Right lobe of liver (tissue), 6 donors: ENCODE measurements at regions not wholly inside any gene's neighbourhood (a gene's known extent, or its start where the extent isn't known, plus 50 kb on each side); places are given as distances from the start of the nearest gene placed in this dataset.

ENCODE experiments used
- ATAC-seq, 4 donors: fragments of 200-7000 bp; cut with Tn5 transposase; one replicate each; pipeline ENCODE4 v1.9.1; 2020; ENCODE audit warnings: mild to moderate bottlenecking in 4 of 4, moderate library complexity in 4 of 4
- DNase-seq, 3 donors: peaks; one replicate each; pipeline ENCODE4 v3.0.0-alpha.2; 2020
- H3K27ac ChIP-seq, 3 donors: fragments of 200-600 bp; one replicate each; pipeline ENCODE4 v1.8.0; 2022
- H3K27me3 ChIP-seq, 2 donors: fragments of 200-600 bp; one replicate each; pipeline ENCODE4 v1.8.0; 2022
- H3K36me3 ChIP-seq, 4 donors: fragments of 200-600 bp; sonication (generic) in 1 of 4; one replicate each; pipeline versions ENCODE4 v1.5.1 to v1.8.0; 2017 to 2022; ENCODE audit warnings: control low read depth in 1 of 4
- H3K4me1 ChIP-seq, 4 donors: fragments of 200-600 bp; sonication (generic) in 1 of 4; one replicate each; pipeline versions ENCODE4 v1.5.1 to v1.8.0; 2017 to 2022; ENCODE audit warnings: control low read depth in 1 of 4
- H3K4me3 ChIP-seq, 3 donors: fragments of 200-600 bp; one replicate each; pipeline ENCODE4 v1.8.0; 2022
- H3K9me3 ChIP-seq, 4 donors: fragments of 200-600 bp; sonication (generic) in 1 of 4; one replicate each; pipeline versions ENCODE4 v1.5.1 to v1.8.0; 2017 to 2022; ENCODE audit warnings: control low read depth in 1 of 4
- CTCF ChIP-seq, 4 donors: fragments of 200-600 bp in 3 of 4; fragments of 450-650 bp in 1 of 4; IDR thresholded peaks; one replicate each; pipeline versions ENCODE4 v1.5.1 to v1.8.0; 2016 to 2022; ENCODE audit warnings: antibody characterized with exemption in 4 of 4, mild to moderate bottlenecking in 2 of 4
- POLR2A ChIP-seq: fragments of 450-650 bp; IDR thresholded peaks from one replicate; pipeline ENCODE4 v1.6.1; 2017; ENCODE audit warnings: antibody characterized with exemption, mild to moderate bottlenecking
- WGBS: methylation state at CpG from one replicate; pipeline ENCODE4 v1.1.6; 2018; ENCODE audit warnings: low coverage, low lambda C conversion rate; ENCODE audit not compliant: insufficient coverage; ENCODE audit errors: missing lambda C conversion rate; 5-methylcytosine and 5-hydroxymethylcytosine counted together
- intact Hi-C, 2 donors: fragments of 100-400 bp; cut with DNase I; formaldehyde crosslinking; loops; one replicate each; pipeline versions ENCODE4 v1.11.2 to v1.14.1; 2022
- donor health status: DM: no; HTN: yes; CAD: no.
- donor health status: DM: no; HTN: no; CAD: no.
- donor health status: DM: no; HTN: no; CAD: no.
- donor health status: DM: no; HTN: yes; CAD: no.
- donor health status: DM: no; HTN: yes; CAD: no.

GRCh38 chr16:51313198-51313597, 162.1 kb upstream of the SALL1 start:
- Histone ChIP-seq H3K4me1 (no peaks in the 10 kb centered on the region), H3K27ac (no peak overlapping the region), H3K9me3 (no peaks in the 10 kb centered on the region), H3K36me3 (no peaks in the 10 kb centered on the region), H3K27me3 (no peaks in the 10 kb centered on the region), H3K4me3 (no peak overlapping the region)
- no peak for DNase-seq
- WGBS: 63% methylated on average over 2 of the region's 2 CpGs
- no peak for TF ChIP-seq CTCF (IDR thresholded peaks at IDR 0.05)
- TF ChIP-seq POLR2A: no peak
- no peak for ATAC-seq
- intact Hi-C loops: no loop called here

GRCh38 chr16:51312363-51313150, 161.5 kb upstream of the SALL1 start:
- ATAC-seq: no peak

GRCh38 chr16:51310159-51310558, 159.1 kb upstream of the SALL1 start:
- TF ChIP-seq POLR2A: no peak
- no peak for TF ChIP-seq CTCF (IDR thresholded peaks at IDR 0.05)
- intact Hi-C loops: no loop called here
- Histone ChIP-seq H3K4me1 (no peaks in the 10 kb centered on the region), H3K36me3 (no peaks in the 10 kb centered on the region), H3K4me3 (no peak overlapping the region), H3K9me3 (no peaks in the 10 kb centered on the region), H3K27me3 (no peaks in the 10 kb centered on the region), H3K27ac (no peak overlapping the region)
- ATAC-seq: peak in 3 of 4 donors; percentile 50 to 67 (median 55)
- no peak for DNase-seq

More at GRCh38 chr16:51312363-51313150, 161.5 kb upstream of the SALL1 start:
- no peaks in the 10 kb centered on the region for H3K36me3 ChIP-seq
- H3K27me3 ChIP-seq: no peaks in the 10 kb centered on the region
- H3K4me1 ChIP-seq: no peaks in the 10 kb centered on the region
- H3K9me3 ChIP-seq: no peaks in the 10 kb centered on the region
- DNase-seq: no peak
- no peak for TF ChIP-seq CTCF (IDR thresholded peaks at IDR 0.05)
- no peak overlapping the region for H3K4me3 ChIP-seq
- no peak overlapping the region for H3K27ac ChIP-seq
- intact Hi-C loops: no loop called here
- WGBS: 77% methylated on average over 2 of the region's 2 CpGs

GRCh38 chr16:51306886-51307595, 156.0 kb upstream of the SALL1 start:
- DNase-seq: no peak
- intact Hi-C loops: no loop called here
- Histone ChIP-seq H3K27me3 (no peaks in the 10 kb centered on the region), H3K36me3 (no peaks in the 10 kb centered on the region), H3K9me3 (no peaks in the 10 kb centered on the region), H3K27ac (no peak overlapping the region), H3K4me1 (no peaks in the 10 kb centered on the region), H3K4me3 (no peak overlapping the region)
- no peak for TF ChIP-seq CTCF (IDR thresholded peaks at IDR 0.05)
- no peak for TF ChIP-seq POLR2A
- 79% methylated on average over 4 of the region's 4 CpGs for WGBS
- ATAC-seq: no peak
